MM.1S (cell line): ENCODE measurements at regions not wholly inside any gene's neighbourhood (a gene's known extent, or its start where the extent isn't known, plus 50 kb on each side); places are given as distances from the start of the nearest gene placed in this dataset.

ENCODE experiments used
- DNase-seq: peaks from one replicate; pipeline ENCODE4 v3.0.0-alpha.2; 2015
- H2AFZ ChIP-seq: fragments of 300-600 bp; sonication (generic); 2 replicates; pipeline ENCODE4 v1.6.0; 2016; ENCODE audit warnings: antibody characterized with exemption, low read length
- H3F3A ChIP-seq: fragments of 300-600 bp; sonication (generic); 2 replicates; pipeline ENCODE4 v1.6.1; 2016; ENCODE audit warnings: mild to moderate bottlenecking, antibody characterized with exemption, low read length, moderate library complexity, mixed read lengths; ENCODE audit not compliant: insufficient read depth
- H3K27ac ChIP-seq: fragments of 300-600 bp; sonication (generic); 2 replicates; pipeline ENCODE4 v1.5.1; 2016; ENCODE audit warnings: mild to moderate bottlenecking, low read length
- H3K27me3 ChIP-seq: fragments of 300-600 bp; sonication (generic); replicated peaks from 2 replicates; pipeline ENCODE4 v1.6.0; 2016; ENCODE audit warnings: low read length; ENCODE audit not compliant: insufficient read depth
- H3K36me3 ChIP-seq: fragments of 300-600 bp; sonication (generic); replicated peaks from 2 replicates; pipeline ENCODE4 v1.6.1; 2016; ENCODE audit warnings: mild to moderate bottlenecking, low read length, mixed read lengths; ENCODE audit not compliant: insufficient read depth
- H3K4me1 ChIP-seq: fragments of 300-600 bp; sonication (generic); 2 replicates; pipeline ENCODE4 v1.6.1; 2016; ENCODE audit warnings: low read length, mixed read lengths
- H3K4me2 ChIP-seq: fragments of 300-600 bp; sonication (generic); 2 replicates; pipeline ENCODE4 v1.6.0; 2016; ENCODE audit warnings: low read depth, low read length
- H3K4me3 ChIP-seq: fragments of 300-600 bp; sonication (generic); 2 replicates; pipeline ENCODE4 v1.5.1; 2016; ENCODE audit warnings: low read length, mixed read lengths
- H3K79me2 ChIP-seq: fragments of 300-600 bp; sonication (generic); 2 replicates; pipeline ENCODE4 v1.6.1; 2016; ENCODE audit warnings: mixed run types, low read length, mixed read lengths
- H3K9ac ChIP-seq: fragments of 300-600 bp; sonication (generic); 2 replicates; pipeline ENCODE4 v1.6.1; 2016; ENCODE audit warnings: low read length, mixed read lengths
- H3K9me2 ChIP-seq: fragments of 300-600 bp; sonication (generic); replicated peaks from 2 replicates; pipeline ENCODE4 v1.6.1; 2016; ENCODE audit warnings: mild to moderate bottlenecking, low read length, mixed read lengths; ENCODE audit not compliant: insufficient read depth
- H3K9me3 ChIP-seq: fragments of 300-600 bp; sonication (generic); replicated peaks from 2 replicates; pipeline ENCODE4 v1.6.1; 2016; ENCODE audit warnings: mild to moderate bottlenecking, low read length, mixed read lengths; ENCODE audit not compliant: insufficient read depth
- H4K20me1 ChIP-seq: fragments of 300-600 bp; sonication (generic); 2 replicates; pipeline ENCODE4 v1.6.1; 2016; ENCODE audit warnings: mild to moderate bottlenecking, low read length, moderate library complexity, mixed read lengths; ENCODE audit not compliant: insufficient read depth
- EZH2 ChIP-seq: fragments of 300-600 bp; sonication (generic); optimal IDR thresholded peaks from 2 replicates; pipeline ENCODE3; 2017; ENCODE audit warnings: low read depth, mild to moderate bottlenecking, antibody characterized with exemption, low read length, mixed read lengths
- EZH2phosphoT487 ChIP-seq: fragments of 300-600 bp; sonication (generic); IDR thresholded peaks from 2 replicates; pipeline ENCODE4 v1.6.1; 2018; ENCODE audit warnings: antibody characterized with exemption, low read length
- TF ChIP-seq, protein P1 (sequence below): fragments of 300-600 bp; sonication (generic); IDR thresholded peaks from 2 replicates; pipeline ENCODE4 v1.5.1; 2016; ENCODE audit warnings: antibody characterized with exemption, low read length, mixed read lengths

DNA sequence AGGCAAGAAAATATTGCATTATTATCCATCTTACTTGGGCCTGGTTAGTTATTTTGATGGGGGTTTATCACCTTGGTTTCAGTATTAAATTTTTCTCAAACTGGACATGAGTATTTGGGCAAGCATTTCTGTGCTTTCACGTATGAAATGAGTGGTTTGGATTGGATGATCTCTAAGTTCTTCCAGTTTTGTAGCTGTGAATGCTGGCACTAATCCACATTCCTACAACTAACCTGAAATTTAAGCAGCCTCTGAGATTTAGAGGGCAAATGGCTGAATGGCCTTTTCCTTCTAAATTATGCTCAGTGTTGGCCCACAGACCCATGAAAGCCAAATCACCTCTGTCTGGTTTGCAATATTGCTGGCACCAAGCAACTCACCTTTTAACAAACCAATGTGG is 475.0 kb upstream of the B3GALT2 start:
- no peaks in the 10 kb centered on the region for H3K4me1 ChIP-seq
- H4K20me1 ChIP-seq, result no peaks in the 10 kb centered on the region
- no peaks in the 10 kb centered on the region for H3K9me2 ChIP-seq
- no peak overlapping the region for H3K4me2 ChIP-seq
- H3K27ac ChIP-seq, result no peak overlapping the region
- H3K4me3 ChIP-seq, result no peak overlapping the region
- TF ChIP-seq EZH2phosphoT487, result no peak
- no peak for TF ChIP-seq EZH2
- TF ChIP-seq, protein P1, sequence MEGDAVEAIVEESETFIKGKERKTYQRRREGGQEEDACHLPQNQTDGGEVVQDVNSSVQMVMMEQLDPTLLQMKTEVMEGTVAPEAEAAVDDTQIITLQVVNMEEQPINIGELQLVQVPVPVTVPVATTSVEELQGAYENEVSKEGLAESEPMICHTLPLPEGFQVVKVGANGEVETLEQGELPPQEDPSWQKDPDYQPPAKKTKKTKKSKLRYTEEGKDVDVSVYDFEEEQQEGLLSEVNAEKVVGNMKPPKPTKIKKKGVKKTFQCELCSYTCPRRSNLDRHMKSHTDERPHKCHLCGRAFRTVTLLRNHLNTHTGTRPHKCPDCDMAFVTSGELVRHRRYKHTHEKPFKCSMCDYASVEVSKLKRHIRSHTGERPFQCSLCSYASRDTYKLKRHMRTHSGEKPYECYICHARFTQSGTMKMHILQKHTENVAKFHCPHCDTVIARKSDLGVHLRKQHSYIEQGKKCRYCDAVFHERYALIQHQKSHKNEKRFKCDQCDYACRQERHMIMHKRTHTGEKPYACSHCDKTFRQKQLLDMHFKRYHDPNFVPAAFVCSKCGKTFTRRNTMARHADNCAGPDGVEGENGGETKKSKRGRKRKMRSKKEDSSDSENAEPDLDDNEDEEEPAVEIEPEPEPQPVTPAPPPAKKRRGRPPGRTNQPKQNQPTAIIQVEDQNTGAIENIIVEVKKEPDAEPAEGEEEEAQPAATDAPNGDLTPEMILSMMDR, result no peak
- H3K27me3 ChIP-seq, result no peaks in the 10 kb centered on the region
- no peaks in the 10 kb centered on the region for H3F3A ChIP-seq
- H3K36me3 ChIP-seq, result no peaks in the 10 kb centered on the region
- H3K9me3 ChIP-seq, result no peaks in the 10 kb centered on the region
- no peaks in the 10 kb centered on the region for H3K79me2 ChIP-seq
- H3K9ac ChIP-seq, result no peak overlapping the region
- no peak for DNase-seq
- H2AFZ ChIP-seq, result no peak overlapping the region

DNA sequence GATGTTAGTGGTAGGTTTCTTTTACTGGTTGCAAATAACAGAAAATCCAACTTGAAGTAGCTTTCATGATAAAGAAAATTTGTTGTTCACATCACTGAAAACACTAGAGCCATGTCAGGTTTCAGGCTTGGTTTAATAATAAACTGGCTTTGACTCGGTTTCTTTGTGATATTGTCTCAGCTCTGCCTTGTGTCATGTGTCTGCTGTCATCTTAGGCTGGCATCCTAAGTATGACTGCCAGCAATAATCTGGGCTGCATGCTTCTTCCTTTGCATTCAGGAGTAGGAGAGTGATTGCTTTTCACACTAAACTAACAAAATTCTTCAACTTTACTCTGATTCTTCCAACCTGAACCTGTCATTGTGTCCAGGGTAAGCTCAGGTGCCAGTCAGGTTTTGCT is 474.0 kb upstream of the B3GALT2 start:
- Histone ChIP-seq H3F3A (no peaks in the 10 kb centered on the region), H3K9me2 (no peaks in the 10 kb centered on the region), H3K9me3 (no peaks in the 10 kb centered on the region), H2AFZ (no peak overlapping the region), H3K4me1 (no peaks in the 10 kb centered on the region), H3K27ac (no peak overlapping the region), H3K27me3 (no peaks in the 10 kb centered on the region), H4K20me1 (no peaks in the 10 kb centered on the region), H3K79me2 (no peaks in the 10 kb centered on the region), H3K9ac (no peak overlapping the region), H3K4me2 (no peak overlapping the region), H3K4me3 (no peak overlapping the region), H3K36me3 (no peaks in the 10 kb centered on the region)
- DNase-seq, result no peak
- TF ChIP-seq, protein P1, result no peak
- TF ChIP-seq EZH2 (no peak), EZH2phosphoT487 (no peak)

DNA sequence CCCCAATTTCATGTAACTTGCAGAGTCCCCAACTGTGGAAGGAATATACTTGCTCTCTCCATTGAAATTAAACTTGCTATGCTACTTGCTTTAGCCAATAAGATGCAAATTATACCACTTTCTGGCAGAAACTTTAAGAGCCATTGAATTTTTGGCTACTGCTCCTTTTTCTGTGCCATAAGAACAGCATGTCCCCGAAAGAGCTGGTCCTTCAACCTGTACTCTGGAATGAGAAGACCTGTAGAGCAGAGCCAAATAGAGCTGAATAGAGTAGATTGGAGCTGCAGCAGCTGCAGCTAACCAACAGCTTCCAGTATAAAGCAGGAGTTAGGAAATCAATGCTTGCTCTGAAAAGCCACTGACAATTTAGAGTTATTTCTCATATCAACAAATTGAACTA is 472.3 kb upstream of the B3GALT2 start:
- DNase-seq, result no peak
- Histone ChIP-seq H3K9me3 (no peaks in the 10 kb centered on the region), H3K27ac (no peak overlapping the region), H3K4me1 (no peaks in the 10 kb centered on the region), H3K79me2 (no peaks in the 10 kb centered on the region), H3K9ac (no peak overlapping the region), H3K4me3 (no peak overlapping the region), H3K9me2 (no peaks in the 10 kb centered on the region), H3F3A (no peaks in the 10 kb centered on the region), H2AFZ (no peak overlapping the region), H3K36me3 (no peaks in the 10 kb centered on the region), H3K27me3 (no peaks in the 10 kb centered on the region), H4K20me1 (no peaks in the 10 kb centered on the region), H3K4me2 (no peak overlapping the region)
- TF ChIP-seq EZH2 (no peak), EZH2phosphoT487 (no peak)
- TF ChIP-seq, protein P1, result no peak
